ENCODE measurements at regions not wholly inside any gene's neighbourhood (a gene's known extent, or its start where the extent isn't known, plus 50 kb on each side); places are given as distances from the start of the nearest gene placed in this dataset.
"Not testable (repeated sequence)": the region's sequence is repeated elsewhere in the genome, so short reads cannot be mapped to it uniquely, and the experiment has no call there.

- no peak for DNase-seq
Observed at GRCh38 chr5:82639393-82640144, 361.4 kb upstream of the RPS23 start.

- no peak for DNase-seq
Observed at GRCh38 chr5:82636591-82636990, 358.4 kb upstream of the RPS23 start.

DNA sequence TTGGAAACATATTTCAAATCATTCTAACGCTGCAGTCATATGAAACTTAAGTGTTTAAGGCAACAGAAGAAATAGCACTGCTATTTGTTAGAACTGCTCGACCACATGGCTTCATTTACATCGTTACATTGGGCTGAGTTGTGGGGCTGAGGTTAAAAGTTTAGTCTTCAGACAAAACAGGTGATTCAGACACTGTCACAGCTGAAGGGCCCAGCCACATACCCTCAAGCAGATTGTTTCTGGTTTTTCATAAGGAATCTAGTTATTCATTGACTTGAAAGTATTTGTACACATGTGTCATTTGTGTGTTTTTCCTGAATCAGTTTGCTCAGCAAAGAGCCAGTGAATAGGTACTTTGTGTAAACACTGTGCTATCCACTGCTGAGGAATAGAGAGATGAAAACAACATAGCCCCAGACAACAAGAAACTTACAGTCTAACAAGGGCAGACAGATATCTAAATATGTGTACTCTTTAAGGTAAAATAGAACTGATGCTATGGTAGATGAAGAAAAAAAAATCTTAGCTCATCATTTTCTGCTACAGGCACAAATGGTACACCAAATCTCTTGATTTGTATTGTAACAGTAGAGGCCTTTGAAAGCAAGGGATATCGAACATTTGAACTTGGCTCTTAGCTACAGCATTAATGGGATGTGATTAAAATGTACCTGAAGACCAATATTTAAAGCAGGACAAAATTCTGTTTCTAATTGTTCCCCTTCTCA lies 357.6 kb upstream of the RPS23 start:
- DNase-seq, result no peak

GRCh38 chr5:82628364-82628910 lies 350.3 kb upstream of the RPS23 start:
- DNase-seq, result no peak

- DNase-seq, result not testable (repeated sequence)
Observed at GRCh38 chr5:82626905-82627591, 348.9 kb upstream of the RPS23 start.

DNA sequence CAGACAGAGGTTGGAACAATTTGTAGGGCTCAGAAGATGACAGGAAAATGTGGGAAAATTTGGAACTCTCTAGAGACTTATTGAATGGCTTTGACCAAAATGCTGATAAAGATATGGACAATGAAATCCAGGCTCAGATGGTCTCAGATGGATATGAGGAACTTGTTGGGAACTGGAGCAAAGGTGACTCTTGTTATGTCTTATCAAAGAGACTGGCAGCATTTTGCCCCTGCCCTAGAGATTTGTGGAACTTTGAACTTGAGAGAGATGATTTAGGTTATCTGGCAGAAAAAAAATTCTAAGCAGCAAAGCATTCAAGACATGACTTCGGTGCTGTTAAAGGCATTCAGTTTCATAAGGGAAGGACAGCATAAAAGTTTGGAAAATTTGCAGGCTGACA lies 347.9 kb upstream of the RPS23 start:
- not testable (repeated sequence) for DNase-seq

GRCh38 chr5:82624062-82624461 lies 345.9 kb upstream of the RPS23 start:
- DNase-seq, result no peak

- no peak for DNase-seq
Observed at GRCh38 chr5:82622711-82623514, 344.8 kb upstream of the RPS23 start.

GRCh38 chr5:82622205-82622604 lies 344.1 kb upstream of the RPS23 start:
- DNase-seq, result no peak

- no peak for DNase-seq
Observed at GRCh38 chr5:82620957-82621600, 342.9 kb upstream of the RPS23 start.

GRCh38 chr5:82619097-82619496 lies 340.9 kb upstream of the RPS23 start:
- DNase-seq, result no peak

GRCh38 chr5:82614706-82615105 lies 336.6 kb upstream of the RPS23 start:
- no peak for DNase-seq

DNA sequence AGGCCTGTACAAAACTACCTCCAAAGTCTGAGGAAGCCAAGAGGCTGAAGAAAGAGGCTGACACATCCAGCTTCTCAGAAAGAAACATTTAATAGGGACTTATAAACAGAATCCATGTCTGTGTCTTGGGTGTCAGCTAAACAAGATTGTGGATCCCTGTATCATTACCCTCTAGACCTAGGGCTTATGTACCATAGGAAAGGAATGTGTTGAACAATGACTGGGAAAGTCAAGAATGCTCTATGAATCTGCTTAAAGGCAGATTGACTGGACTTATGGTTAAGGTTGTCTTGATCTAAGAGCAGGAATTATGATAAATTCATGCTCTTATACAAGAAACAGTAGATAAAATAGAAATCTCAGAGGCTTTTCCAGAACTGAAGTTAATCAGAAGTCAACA lies 335.7 kb upstream of the RPS23 start:
- DNase-seq, result no peak

DNA sequence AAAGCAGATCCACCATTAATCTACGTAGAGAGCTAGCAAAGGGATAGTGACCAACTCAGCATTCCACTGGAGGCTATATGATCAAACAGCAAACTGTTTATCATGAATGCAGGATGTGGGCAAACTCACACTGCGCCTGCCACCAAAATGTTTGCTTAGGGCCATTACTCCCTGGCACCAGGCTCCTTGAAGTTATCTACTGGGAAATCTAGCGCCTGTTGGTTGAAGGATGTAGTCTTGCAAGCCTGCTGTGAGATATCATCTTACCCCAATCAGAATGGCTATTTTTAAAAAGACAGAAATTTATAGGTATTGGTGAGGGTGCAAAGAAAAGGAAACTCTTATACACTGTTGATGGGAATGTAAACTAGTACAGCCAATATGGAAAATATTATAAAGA lies 332.5 kb upstream of the RPS23 start:
- DNase-seq, result no peak

- DNase-seq, result no peak
Observed at GRCh38 chr5:82605441-82605973, 327.4 kb upstream of the RPS23 start.

DNA sequence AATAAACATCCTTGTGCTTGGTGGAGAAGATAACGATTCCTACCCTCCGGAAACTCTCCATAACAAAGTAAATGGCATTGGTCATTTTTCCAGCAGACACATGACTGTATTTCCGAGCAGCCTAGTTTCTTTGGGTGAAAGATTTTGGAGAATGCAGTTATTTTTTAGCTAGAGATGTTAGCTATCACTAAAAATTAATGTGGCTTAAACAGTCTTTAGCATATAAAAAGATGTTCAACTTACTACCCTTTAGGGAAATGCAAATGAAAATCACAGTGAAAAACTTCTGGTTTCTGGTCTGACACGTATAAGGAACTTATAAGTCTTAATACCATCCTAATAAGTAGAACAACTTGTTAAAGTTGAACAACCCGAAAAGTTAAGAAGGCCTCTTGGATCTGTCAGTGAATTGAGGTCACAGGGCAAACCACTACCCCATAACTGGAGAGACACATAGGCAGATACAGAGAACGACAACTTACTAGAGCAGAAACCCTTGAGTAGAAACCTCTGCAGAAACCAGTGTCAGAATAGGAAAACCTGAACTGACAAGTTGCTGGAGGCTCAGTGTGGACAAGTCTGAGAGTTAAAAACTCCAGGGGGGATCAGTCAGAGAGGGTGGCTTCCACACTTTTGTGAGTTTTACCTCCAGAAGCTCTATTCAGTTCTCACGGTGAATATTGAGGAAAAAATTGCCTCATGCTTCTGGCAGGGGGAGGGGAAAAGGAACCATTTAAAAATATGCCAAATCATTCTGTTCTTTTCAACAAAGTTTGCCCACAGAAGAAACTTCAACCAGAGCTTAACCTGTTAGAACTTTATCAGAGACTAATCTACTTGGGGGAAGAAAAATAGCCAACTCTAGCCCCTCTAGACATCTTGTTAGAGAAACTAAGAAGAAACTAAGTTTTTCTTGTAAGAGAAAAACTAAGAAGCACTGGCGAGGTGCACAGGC lies 325.2 kb upstream of the RPS23 start:
- DNase-seq, result no peak

- DNase-seq, result no peak
Observed at GRCh38 chr5:82601861-82602260, 323.7 kb upstream of the RPS23 start.

- DNase-seq, result no peak
Observed at GRCh38 chr5:82601077-82601476, 322.9 kb upstream of the RPS23 start.

- no peak for DNase-seq
Observed at GRCh38 chr5:82599692-82600091, 321.5 kb upstream of the RPS23 start.

GRCh38 chr5:82599030-82599429 lies 320.9 kb upstream of the RPS23 start:
- DNase-seq, result no peak

DNA sequence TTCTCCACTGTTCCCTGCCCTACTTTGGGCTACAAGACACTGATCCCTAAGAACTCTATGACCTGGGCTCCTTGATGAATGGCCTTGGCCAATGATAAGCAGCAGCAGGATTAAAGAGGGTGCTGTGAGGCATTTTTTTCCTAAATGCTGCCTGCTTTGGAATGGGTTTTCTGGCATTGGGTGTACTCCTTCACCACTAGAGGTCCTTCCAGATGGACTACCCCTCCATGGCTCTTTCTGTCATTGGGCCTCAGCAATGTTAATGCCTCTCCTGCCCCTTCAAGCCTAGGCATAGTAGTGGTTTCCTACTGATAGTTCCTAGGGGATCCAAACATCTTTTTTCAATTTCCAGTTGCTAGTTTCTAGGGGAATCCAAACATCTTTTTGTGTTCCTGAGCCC lies 319.3 kb upstream of the RPS23 start:
- DNase-seq, result no peak

All from NCI-H1048 (cell line).